PC-9 (cell line): ENCODE measurements at regions not wholly inside any gene's neighbourhood (a gene's known extent, or its start where the extent isn't known, plus 50 kb on each side); places are given as distances from the start of the nearest gene placed in this dataset.

ENCODE experiments used
- BruUV-seq: library from RNA; stranded (reverse); fragments of 400-500 nt; replicated peaks from 2 replicates; lab custom pipeline; 2021; lab: Mats Ljungman, UMichigan
- CTCF ChIA-PET: fragments of 300-600 bp; sonication (Branson Sonifier 250); formaldehyde crosslinking; loops from one replicate; lab custom pipeline; 2022; ENCODE audit warnings: antibody characterized with exemption; lab: Charles Lee
- POLR2A ChIA-PET: fragments of 300-600 bp; sonication (Branson Sonifier 250); formaldehyde crosslinking; loops from one replicate; lab custom pipeline; 2022; ENCODE audit warnings: antibody characterized with exemption; ENCODE audit not compliant: unreplicated experiment; lab: Charles Lee
- DNase-seq, 2 experiments: peaks; one replicate each; pipeline versions ENCODE4 v3.0.0 to v3.0.0-alpha.2; 2015 to 2022; ENCODE audit warnings: mixed read lengths in 1 of 2
- H2AFZ ChIP-seq: fragments of 200-600 bp; sonication (generic); 2 replicates; pipeline ENCODE4 v1.8.1; 2017; ENCODE audit warnings: antibody characterized with exemption
- H3F3A ChIP-seq: fragments of 200-600 bp; sonication (generic); 2 replicates; pipeline ENCODE4 v1.8.1; 2017; ENCODE audit warnings: antibody characterized with exemption, mild to moderate bottlenecking, low read depth; ENCODE audit not compliant: insufficient read depth
- H3K27ac ChIP-seq: fragments of 200-600 bp; sonication (generic); 2 replicates; pipeline ENCODE4 v1.6.1; 2016; ENCODE audit warnings: mixed run types
- H3K27me3 ChIP-seq: fragments of 200-600 bp; sonication (generic); 2 replicates; pipeline ENCODE4 v1.6.1; 2016; ENCODE audit warnings: low read depth, mixed run types; ENCODE audit not compliant: insufficient read depth
- H3K36me3 ChIP-seq: fragments of 200-600 bp; sonication (generic); 2 replicates; pipeline ENCODE4 v1.6.1; 2016; ENCODE audit warnings: low read depth, mixed run types
- H3K4me1 ChIP-seq: fragments of 200-600 bp; sonication (generic); replicated peaks from 2 replicates; pipeline ENCODE4 v1.6.1; 2016; ENCODE audit warnings: mixed run types; ENCODE audit not compliant: insufficient read depth
- H3K4me2 ChIP-seq: fragments of 200-600 bp; sonication (generic); 2 replicates; pipeline ENCODE4 v1.6.1; 2017; ENCODE audit warnings: mixed run types
- H3K4me3 ChIP-seq: fragments of 200-600 bp; sonication (generic); 2 replicates; pipeline ENCODE4 v1.6.1; 2016; ENCODE audit warnings: mixed run types
- H3K79me2 ChIP-seq: fragments of 200-600 bp; sonication (generic); 2 replicates; pipeline ENCODE4 v1.6.1; 2017; ENCODE audit warnings: low read depth, mixed run types
- H3K9me2 ChIP-seq: fragments of 200-600 bp; sonication (generic); 2 replicates; pipeline ENCODE4 v1.8.1; 2017; ENCODE audit warnings: mild to moderate bottlenecking; ENCODE audit not compliant: insufficient read depth
- H3K9me3 ChIP-seq: fragments of 200-600 bp; sonication (generic); 2 replicates; pipeline ENCODE4 v1.8.1; 2016; ENCODE audit warnings: low read depth; ENCODE audit not compliant: insufficient read depth
- H4K20me1 ChIP-seq: fragments of 200-600 bp; sonication (generic); 2 replicates; pipeline ENCODE4 v1.8.1; 2017; ENCODE audit not compliant: insufficient read depth
- EZH2 ChIP-seq: fragments of 200-600 bp; sonication (generic); IDR thresholded peaks from 2 replicates; pipeline ENCODE4 v1.8.0; 2017; ENCODE audit warnings: antibody characterized with exemption, low read depth
- intact Hi-C: fragments of 100-400 bp; cut with micrococcal nuclease; formaldehyde crosslinking; loops from one replicate; pipeline ENCODE4 v1.10.0; 2022; ENCODE audit not compliant: unreplicated experiment
- TF ChIP-seq, protein P1 (sequence below): fragments of 200-600 bp; sonication (generic); conservative IDR thresholded peaks from 2 replicates; pipeline ENCODE4 v1.6.1; 2017; ENCODE audit warnings: mixed run types, antibody characterized with exemption, mild to moderate bottlenecking, moderate library complexity

- Histone ChIP-seq H4K20me1 (no peaks in the 10 kb centered on the region), H3F3A (no peaks in the 10 kb centered on the region), H3K4me1 (peaks cover 9% of the 10 kb centered on the region), H3K9me3 (no peaks in the 10 kb centered on the region), H3K9me2 (no peaks in the 10 kb centered on the region), H3K27ac (no peak overlapping the region), H2AFZ (no peak overlapping the region), H3K79me2 (no peaks in the 10 kb centered on the region), H3K4me2 (no peak overlapping the region), H3K36me3 (no peaks in the 10 kb centered on the region), H3K4me3 (no peak overlapping the region), H3K27me3 (no peaks in the 10 kb centered on the region)
- peak in 1 of 2 experiments; percentile 54 for DNase-seq
- intact Hi-C loops = no loop called here
- POLR2A ChIA-PET = no interaction called here
- no TSS peak for BruUV-seq
- TF ChIP-seq EZH2 = no peak
- TF ChIP-seq, protein P1, sequence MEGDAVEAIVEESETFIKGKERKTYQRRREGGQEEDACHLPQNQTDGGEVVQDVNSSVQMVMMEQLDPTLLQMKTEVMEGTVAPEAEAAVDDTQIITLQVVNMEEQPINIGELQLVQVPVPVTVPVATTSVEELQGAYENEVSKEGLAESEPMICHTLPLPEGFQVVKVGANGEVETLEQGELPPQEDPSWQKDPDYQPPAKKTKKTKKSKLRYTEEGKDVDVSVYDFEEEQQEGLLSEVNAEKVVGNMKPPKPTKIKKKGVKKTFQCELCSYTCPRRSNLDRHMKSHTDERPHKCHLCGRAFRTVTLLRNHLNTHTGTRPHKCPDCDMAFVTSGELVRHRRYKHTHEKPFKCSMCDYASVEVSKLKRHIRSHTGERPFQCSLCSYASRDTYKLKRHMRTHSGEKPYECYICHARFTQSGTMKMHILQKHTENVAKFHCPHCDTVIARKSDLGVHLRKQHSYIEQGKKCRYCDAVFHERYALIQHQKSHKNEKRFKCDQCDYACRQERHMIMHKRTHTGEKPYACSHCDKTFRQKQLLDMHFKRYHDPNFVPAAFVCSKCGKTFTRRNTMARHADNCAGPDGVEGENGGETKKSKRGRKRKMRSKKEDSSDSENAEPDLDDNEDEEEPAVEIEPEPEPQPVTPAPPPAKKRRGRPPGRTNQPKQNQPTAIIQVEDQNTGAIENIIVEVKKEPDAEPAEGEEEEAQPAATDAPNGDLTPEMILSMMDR = no peak
- CTCF ChIA-PET = no interaction called here
These were observed 78.3 kb upstream of the PPP2R3A start for GRCh38 chr3:135887220-135887619.

DNA sequence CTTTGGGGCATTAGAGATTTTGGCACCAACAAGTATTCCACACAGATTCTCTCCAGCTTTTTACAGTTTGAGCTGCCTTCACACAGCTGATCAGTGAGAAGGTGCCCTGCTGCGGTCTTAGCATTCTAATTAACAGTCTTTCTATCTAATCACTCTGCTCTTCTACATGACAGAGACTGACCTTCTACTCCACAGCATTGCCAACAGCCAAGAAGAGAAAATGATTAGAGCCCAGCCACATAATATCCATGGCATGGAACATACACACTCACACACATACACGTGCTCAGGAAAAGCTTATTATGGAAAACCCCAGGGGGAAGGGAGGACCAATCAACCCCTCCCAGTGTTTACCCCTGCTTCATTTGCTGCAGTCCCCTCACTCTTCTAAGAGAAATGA lies 76.1 kb upstream of the PPP2R3A start:
- H3K4me2 ChIP-seq = no peak overlapping the region
- no peak overlapping the region for H2AFZ ChIP-seq
- no peaks in the 10 kb centered on the region for H3F3A ChIP-seq
- CTCF ChIA-PET = no interaction called here
- no TSS peak for BruUV-seq
- no peak for DNase-seq
- no peaks in the 10 kb centered on the region for H4K20me1 ChIP-seq
- H3K27ac ChIP-seq = no peak overlapping the region
- H3K4me3 ChIP-seq = no peak overlapping the region
- intact Hi-C loops = no loop called here
- no peak for TF ChIP-seq EZH2
- TF ChIP-seq, protein P1 = no peak
- no peaks in the 10 kb centered on the region for H3K9me2 ChIP-seq
- peaks cover 9% of the 10 kb centered on the region for H3K4me1 ChIP-seq
- H3K36me3 ChIP-seq = no peaks in the 10 kb centered on the region
- no peaks in the 10 kb centered on the region for H3K27me3 ChIP-seq
- POLR2A ChIA-PET = no interaction called here
- no peaks in the 10 kb centered on the region for H3K9me3 ChIP-seq
- H3K79me2 ChIP-seq = no peaks in the 10 kb centered on the region

- no peak overlapping the region for H3K4me3 ChIP-seq
- no peak for DNase-seq
- ChIA-PET POLR2A (no interaction called here), CTCF (no interaction called here)
- peaks cover 19% of the 10 kb centered on the region for H3K4me1 ChIP-seq
- H3K27ac ChIP-seq = no peak overlapping the region
- no peaks in the 10 kb centered on the region for H3F3A ChIP-seq
- intact Hi-C loops = loop anchor here (10.0 kb wide), 2 partner anchors 156 to 386 kb away; no protein-coding TSS in a partner anchor
- H2AFZ ChIP-seq = no peak overlapping the region
- TF ChIP-seq, protein P1 = no peak
- TF ChIP-seq EZH2 = no peak
- H3K79me2 ChIP-seq = no peaks in the 10 kb centered on the region
- no peaks in the 10 kb centered on the region for H3K9me2 ChIP-seq
- no peaks in the 10 kb centered on the region for H3K36me3 ChIP-seq
- H3K9me3 ChIP-seq = no peaks in the 10 kb centered on the region
- H3K27me3 ChIP-seq = no peaks in the 10 kb centered on the region
- BruUV-seq = no TSS peak
- H3K4me2 ChIP-seq = no peak overlapping the region
- no peaks in the 10 kb centered on the region for H4K20me1 ChIP-seq
These were observed 74.4 kb upstream of the PPP2R3A start for GRCh38 chr3:135891121-135891520.
